Right renal pelvis (tissue), 4 donors: ENCODE measurements at regions not wholly inside any gene's neighbourhood (a gene's known extent, or its start where the extent isn't known, plus 50 kb on each side); places are given as distances from the start of the nearest gene placed in this dataset.

Experiments used
- DNase-seq, 4 donors: peaks; one replicate each; pipeline ENCODE4 v3.0.0-alpha.2; 2013; ENCODE audit warnings: low read depth in 4 of 4, low spot score in 3 of 4, missing footprints in 1 of 4

GRCh38 chr22:27230189-27230588 is 571.4 kb downstream of the MN1 start:
- DNase-seq = no peak

GRCh38 chr22:27231266-27231665 is 570.3 kb downstream of the MN1 start:
- no peak for DNase-seq

- DNase-seq = no peak
Observed at GRCh38 chr22:27232077-27232476, 569.5 kb downstream of the MN1 start.

- DNase-seq = no peak
Observed at GRCh38 chr22:27237080-27237741, 564.3 kb downstream of the MN1 start.

GRCh38 chr22:27238935-27239510 is 562.5 kb downstream of the MN1 start:
- DNase-seq = peak in 2 of 4 donors; percentile 49 to 61

GRCh38 chr22:27239520-27239919 is 562.0 kb downstream of the MN1 start:
- no peak for DNase-seq

- DNase-seq = no peak
Observed at GRCh38 chr22:27240298-27241075, 561.1 kb downstream of the MN1 start.

- no peak for DNase-seq
Observed at GRCh38 chr22:27241430-27242321, 559.9 kb downstream of the MN1 start.

GRCh38 chr22:27242474-27242873 is 559.1 kb downstream of the MN1 start:
- no peak for DNase-seq

- DNase-seq = no peak
Observed at GRCh38 chr22:27242917-27243589, 558.5 kb downstream of the MN1 start.

- no peak for DNase-seq
Observed at GRCh38 chr22:27244328-27244727, 557.2 kb downstream of the MN1 start.

GRCh38 chr22:27245056-27245455 is 556.5 kb downstream of the MN1 start:
- no peak for DNase-seq

GRCh38 chr22:27246558-27246957 is 555.0 kb downstream of the MN1 start:
- DNase-seq = no peak

GRCh38 chr22:27247701-27248434 is 553.7 kb downstream of the MN1 start:
- DNase-seq = no peak

GRCh38 chr22:27250418-27250817 is 551.1 kb downstream of the MN1 start:
- no peak for DNase-seq

GRCh38 chr22:27250886-27251285 is 550.7 kb downstream of the MN1 start:
- DNase-seq = no peak

GRCh38 chr22:27251563-27251962 is 550.0 kb downstream of the MN1 start:
- no peak for DNase-seq

- DNase-seq = no peak
Observed at GRCh38 chr22:27252282-27253049, 549.1 kb downstream of the MN1 start.
